ENCODE measurements at regions not wholly inside any gene's neighbourhood (a gene's known extent, or its start where the extent isn't known, plus 50 kb on each side); places are given as distances from the start of the nearest gene placed in this dataset.

- Histone ChIP-seq H3K14ac (replicated peaks; ENCODE audit: low read depth, low read length) (no peak overlapping the region), H3K4me1 (ENCODE audit: control insufficient read depth, insufficient read depth, low read length) (no peaks in the 10 kb centered on the region), H2AK5ac (ENCODE audit: low read depth, low read length) (no peak overlapping the region), H2BK5ac (ENCODE audit: low read depth, low read length, poor library complexity, severe bottlenecking) (no peak overlapping the region), H3K9ac (ENCODE audit: low read depth, low read length) (no peak overlapping the region), H4K91ac (ENCODE audit: insufficient read depth, low read depth, low read length) (no peak overlapping the region), H3K4me2 (ENCODE audit: low read depth, low read length) (no peak overlapping the region), H3K56ac (ENCODE audit: extremely low read depth, insufficient read depth, low read length) (no peak overlapping the region), H3K79me1 (ENCODE audit: low read depth in 1 of 2, low read length in 2 of 2) (no peaks in the 10 kb centered on the region), H3K9me1 (ENCODE audit: insufficient read depth, low read length) (no peaks in the 10 kb centered on the region), H3K27ac (ENCODE audit: insufficient read depth, low read length) (no peak overlapping the region), H4K5ac (ENCODE audit: low read depth, low read length) (no peak overlapping the region), H3K4ac (ENCODE audit: low read depth, low read length) (no peak overlapping the region), H4K20me1 (ENCODE audit: insufficient read depth, low read length) (no peaks in the 10 kb centered on the region), H4K8ac (ENCODE audit: low read depth in 2 of 2, low read length in 2 of 2) (no peak overlapping the region), H3K36me3 (ENCODE audit: control insufficient read depth, insufficient read depth, low read length) (no peaks in the 10 kb centered on the region), H3K9me3 (ENCODE audit: control insufficient read depth, insufficient read depth, low read length) (peaks cover 9% of the 10 kb centered on the region; the same call in 1 of the 2 replicates), H2AK9ac (replicated peaks; ENCODE audit: low read depth, low read length, poor library complexity) (no peak overlapping the region), H3K4me3 (ENCODE audit: insufficient read depth, low read depth, low read length) (no peak overlapping the region), H2AFZ (replicated peaks; ENCODE audit: low read length, poor library complexity) (no peak overlapping the region), H2BK120ac (ENCODE audit: low read depth, low read length) (no peak overlapping the region), H2BK20ac (ENCODE audit: low read depth, low read length) (no peak overlapping the region), H2BK15ac (ENCODE audit: low read depth, low read length) (no peak overlapping the region), H3K23ac (ENCODE audit: low read depth, low read length) (no peak overlapping the region), H3K18ac (ENCODE audit: low read depth, low read length) (no peak overlapping the region), H3K27me3 (ENCODE audit: control insufficient read depth, insufficient read depth, low read length) (no peaks in the 10 kb centered on the region)
- no CpG with 5 or more reads among the region's 1 CpG for WGBS, 2 experiments (ENCODE audit: extremely low coverage in 2 of 2, insufficient read length in 1 of 2)
- ChIA-PET CTCF (no interaction called here), POLR2A (ENCODE audit: unreplicated experiment) (no interaction called here)
- dilution Hi-C loops (cut with HindIII; ENCODE audit: low sequenced_read_pairs, unreplicated experiment), result no loop called here
- intact Hi-C loops (cut with micrococcal nuclease), result no loop called here
- DNase-seq (no peak), ATAC-seq (ENCODE audit: low read depth) (no peak)
- BruUV-seq (replicated peaks), result no TSS peak
- no peak for TF ChIP-seq CTCF (conservative IDR thresholded peaks at IDR 0.05; ENCODE audit: low read depth, low read length)
- TF ChIP-seq, protein P1, sequence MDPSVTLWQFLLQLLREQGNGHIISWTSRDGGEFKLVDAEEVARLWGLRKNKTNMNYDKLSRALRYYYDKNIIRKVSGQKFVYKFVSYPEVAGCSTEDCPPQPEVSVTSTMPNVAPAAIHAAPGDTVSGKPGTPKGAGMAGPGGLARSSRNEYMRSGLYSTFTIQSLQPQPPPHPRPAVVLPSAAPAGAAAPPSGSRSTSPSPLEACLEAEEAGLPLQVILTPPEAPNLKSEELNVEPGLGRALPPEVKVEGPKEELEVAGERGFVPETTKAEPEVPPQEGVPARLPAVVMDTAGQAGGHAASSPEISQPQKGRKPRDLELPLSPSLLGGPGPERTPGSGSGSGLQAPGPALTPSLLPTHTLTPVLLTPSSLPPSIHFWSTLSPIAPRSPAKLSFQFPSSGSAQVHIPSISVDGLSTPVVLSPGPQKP (IDR thresholded peaks at IDR 0.05; ENCODE audit: borderline replicate concordance, low read depth, low read length), result no peak
- no peak for TF ChIP-seq SMC3 (IDR thresholded peaks at IDR 0.05; ENCODE audit: low read depth, low read length)
- no peak for TF ChIP-seq BHLHE40 (IDR thresholded peaks at IDR 0.05; ENCODE audit: low read depth, low read length)
- no peak for TF ChIP-seq MAZ (IDR thresholded peaks at IDR 0.05; ENCODE audit: borderline replicate concordance, low read depth, low read length)
- TF ChIP-seq CEBPB (IDR thresholded peaks at IDR 0.05; ENCODE audit: low read depth, low read length), result no peak
- no peak for TF ChIP-seq FOS (IDR thresholded peaks at IDR 0.05; ENCODE audit: low read depth, low read length)
- no peak for TF ChIP-seq MXI1 (IDR thresholded peaks at IDR 0.05; ENCODE audit: borderline replicate concordance, low read depth, low read length)
- TF ChIP-seq POLR2A (IDR thresholded peaks at IDR 0.05; ENCODE audit: low read depth, low read length), result no peak
- in situ Hi-C loops (cut with MboI; ENCODE audit: low sequenced_read_pairs), result no loop called here
Observed at GRCh38 chr6:10271982-10272381, 142.9 kb downstream of the TFAP2A start.
